ENCODE measurements at regions not wholly inside any gene's neighbourhood (a gene's known extent, or its start where the extent isn't known, plus 50 kb on each side); places are given as distances from the start of the nearest gene placed in this dataset.

GRCh38 chr9:90433398-90433941 is 209.2 kb downstream of the DIRAS2 start:
- FAIRE-seq = no peak
- Histone ChIP-seq H3K4me2 (ENCODE audit: control insufficient read depth, insufficient read depth) (no peak overlapping the region), H3K79me2 (ENCODE audit: control insufficient read depth, insufficient read depth, low read length) (no peaks in the 10 kb centered on the region), H3K27ac (ENCODE audit: control insufficient read depth, insufficient read depth) (no peak overlapping the region), H3K27me3 (replicated peaks in 1 of 2; ENCODE audit: control insufficient read depth in 2 of 2, insufficient read depth in 2 of 2, low read length in 1 of 2) (no peaks in the 10 kb centered on the region; a peak in 1 of 4 replicates), H3K4me1 (ENCODE audit: control insufficient read depth, insufficient read depth, low read length) (no peaks in the 10 kb centered on the region), H3K9me3 (replicated peaks; ENCODE audit: control insufficient read depth, insufficient read depth, low read length) (no peaks in the 10 kb centered on the region), H2AFZ (ENCODE audit: control insufficient read depth, low read depth, low read length) (no peak overlapping the region), H3K36me3 (ENCODE audit: control insufficient read depth in 2 of 2, insufficient read depth in 2 of 2, low read length in 1 of 2) (no peaks in the 10 kb centered on the region), H3K9ac (ENCODE audit: control insufficient read depth, insufficient read depth, low read length) (no peak overlapping the region), H4K20me1 (ENCODE audit: control insufficient read depth, insufficient read depth) (no peaks in the 10 kb centered on the region), H3K4me3 (no peak overlapping the region)
- in situ Hi-C loops (cut with MboI) (no loop called here), intact Hi-C loops (cut with micrococcal nuclease; ENCODE audit: unreplicated experiment) (loop anchor here (10.0 kb wide), 1 partner anchor 179 kb away; no protein-coding TSS in a partner anchor)
- BruUV-seq (replicated peaks) = no TSS peak
- 40% methylated on average over 15 of the region's 17 CpGs for WGBS (ENCODE audit: insufficient coverage, insufficient replicate concordance, low lambda C conversion rate, missing lambda C conversion rate)
- DNase-seq (ENCODE audit: low read depth, low spot score) = no peak
- no peak for ATAC-seq
- ChIA-PET RAD21 (ENCODE audit: unreplicated experiment) (no interaction called here), SMC1A (ENCODE audit: uncharacterized antibody, unreplicated experiment) (no interaction called here), POLR2A (no interaction called here), CTCF (interaction anchor here (0.6 kb wide), 1 partner anchor 107 kb away, joined by 3 read pairs; no protein-coding TSS in a partner anchor)
- TF ChIP-seq PAX5 (IDR thresholded peaks at IDR 0.05; ENCODE audit: borderline replicate concordance, low read depth, low read length) = no peak
- no peak for TF ChIP-seq CTCF (IDR thresholded peaks at IDR 0.05 in 2 of 3, conservative IDR thresholded peaks at IDR 0.05 in 1 of 3; ENCODE audit: control insufficient read depth in 2 of 3, extremely low read depth in 1 of 3, insufficient read depth in 1 of 3, low read depth in 3 of 3, low read length in 3 of 3)
- TF ChIP-seq MLLT1 (IDR thresholded peaks at IDR 0.05) = no peak
- TF ChIP-seq ZNF592 (IDR thresholded peaks at IDR 0.05) = no peak
- TF ChIP-seq RELB (IDR thresholded peaks at IDR 0.05; ENCODE audit: low read depth) = no peak
- TF ChIP-seq BACH1 (IDR thresholded peaks at IDR 0.05; ENCODE audit: borderline replicate concordance) = no peak
- no peak for TF ChIP-seq NR2C1 (IDR thresholded peaks at IDR 0.05)
- no peak for TF ChIP-seq SREBF1 (IDR thresholded peaks at IDR 0.05; ENCODE audit: low read length)
- no peak for TF ChIP-seq IRF3 (IDR thresholded peaks at IDR 0.05)
- TF ChIP-seq PML (IDR thresholded peaks at IDR 0.05; ENCODE audit: low read length) = no peak
- no peak for TF ChIP-seq TCF3 (IDR thresholded peaks at IDR 0.05; ENCODE audit: borderline replicate concordance, insufficient read depth, low read depth, low read length)
- no peak for TF ChIP-seq ZSCAN29 (IDR thresholded peaks at IDR 0.05)
- no peak for TF ChIP-seq NFXL1 (IDR thresholded peaks at IDR 0.05; ENCODE audit: borderline replicate concordance)
- TF ChIP-seq MTA3 (IDR thresholded peaks at IDR 0.05; ENCODE audit: borderline replicate concordance, low read length) = no peak
- TF ChIP-seq MXI1 (IDR thresholded peaks at IDR 0.05; ENCODE audit: low read depth, low read length) = no peak
